HG03095 (cell line): ENCODE measurements at regions not wholly inside any gene's neighbourhood (a gene's known extent, or its start where the extent isn't known, plus 50 kb on each side); places are given as distances from the start of the nearest gene placed in this dataset.
"Not testable (repeated sequence)": the region's sequence is repeated elsewhere in the genome, so short reads cannot be mapped to it uniquely, and the experiment has no call there.

Experiments
- ATAC-seq: cut with Tn5 transposase; IDR thresholded peaks from one replicate; pipeline ENCODE4 v1.9.1; 2021; ENCODE audit warnings: moderate library complexity; ENCODE audit not compliant: unreplicated experiment

DNA sequence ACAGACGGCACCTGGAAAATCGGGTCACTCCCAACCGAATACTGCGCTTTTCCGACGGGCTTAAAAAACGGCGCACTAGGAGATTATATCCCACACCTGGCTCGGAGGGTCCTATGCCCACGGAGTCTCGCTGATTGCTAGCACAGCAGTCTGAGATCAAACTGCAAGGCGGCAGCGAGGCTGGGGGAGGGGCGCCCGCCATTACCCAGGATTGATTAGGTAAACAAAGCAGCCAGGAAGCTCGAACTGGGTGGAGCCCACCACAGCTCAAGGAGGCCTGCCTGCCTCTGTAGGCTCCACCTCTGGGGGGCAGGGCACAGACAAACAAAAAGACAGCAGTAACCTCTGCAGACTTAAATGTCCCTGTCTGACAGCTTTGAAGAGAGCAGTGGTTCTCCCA lies 64.5 kb downstream of the SLC30A10 start:
- ATAC-seq: not testable (repeated sequence)

DNA sequence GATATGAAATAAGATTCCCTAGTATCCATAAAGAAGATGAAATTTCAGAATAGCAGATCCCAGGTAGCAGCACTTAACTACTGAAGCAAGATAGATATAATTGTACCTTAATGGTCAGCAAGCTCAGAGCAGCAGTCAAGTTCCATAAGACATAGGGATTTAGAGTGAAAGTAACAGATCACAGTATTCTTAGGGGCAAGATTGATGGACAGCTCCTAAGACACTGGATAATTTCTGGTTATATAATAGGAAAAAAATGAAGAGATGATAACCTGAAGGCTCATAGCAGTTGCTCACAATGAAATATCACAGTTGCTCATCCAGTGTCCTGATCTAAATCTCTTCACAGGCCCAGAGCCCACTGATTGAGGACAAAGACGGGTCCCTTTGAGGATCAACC lies 66.0 kb downstream of the SLC30A10 start:
- no peak for ATAC-seq

DNA sequence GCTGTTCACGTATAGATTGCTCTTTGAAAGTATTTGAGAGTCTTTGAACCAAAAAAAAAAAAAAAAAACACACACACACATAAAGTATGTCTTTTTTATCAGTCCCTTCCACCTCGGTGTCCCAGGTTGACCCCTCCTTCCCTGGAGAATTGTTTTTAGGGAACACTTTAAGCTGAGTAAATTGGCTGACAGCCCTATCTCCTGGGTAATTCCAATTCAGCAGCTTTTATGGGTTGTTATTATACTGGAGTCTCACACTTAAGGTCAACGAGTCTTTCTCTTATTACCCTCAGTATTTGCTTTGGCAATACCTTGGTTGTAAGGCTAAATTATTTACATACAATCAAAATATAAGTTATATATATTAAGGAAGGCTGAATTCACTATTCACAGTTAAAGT lies 69.4 kb downstream of the SLC30A10 start:
- no peak for ATAC-seq

DNA sequence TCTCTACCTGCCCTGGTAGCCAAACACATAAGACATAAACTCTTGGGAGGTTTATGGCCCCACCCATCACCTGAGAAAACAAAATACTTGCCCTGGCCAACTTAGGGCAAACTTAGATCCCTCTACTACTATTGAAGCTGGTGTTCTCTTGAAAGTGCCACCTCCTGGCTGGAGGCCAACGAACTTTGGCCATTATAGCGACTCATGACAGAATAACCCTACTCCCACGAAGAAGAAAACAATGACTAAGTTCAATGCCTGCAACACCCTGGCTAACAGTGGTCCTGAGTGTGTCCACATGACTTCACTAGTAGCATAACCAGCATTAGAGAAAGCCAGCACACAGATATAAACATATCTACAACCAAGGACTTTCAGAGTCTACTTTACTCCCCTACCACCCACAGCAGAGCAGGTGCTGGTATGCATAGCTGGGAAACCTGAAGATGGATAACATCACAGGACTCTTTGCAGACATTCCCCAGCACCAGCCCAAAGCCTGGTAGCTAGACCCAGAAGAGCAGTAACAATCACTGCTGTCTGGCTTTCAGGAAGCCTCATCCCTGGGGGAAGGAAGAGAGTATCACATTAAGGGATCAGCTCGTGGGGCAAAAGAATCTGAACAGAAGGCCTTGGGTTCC lies 81.0 kb downstream of the SLC30A10 start:
- no peak for ATAC-seq

DNA sequence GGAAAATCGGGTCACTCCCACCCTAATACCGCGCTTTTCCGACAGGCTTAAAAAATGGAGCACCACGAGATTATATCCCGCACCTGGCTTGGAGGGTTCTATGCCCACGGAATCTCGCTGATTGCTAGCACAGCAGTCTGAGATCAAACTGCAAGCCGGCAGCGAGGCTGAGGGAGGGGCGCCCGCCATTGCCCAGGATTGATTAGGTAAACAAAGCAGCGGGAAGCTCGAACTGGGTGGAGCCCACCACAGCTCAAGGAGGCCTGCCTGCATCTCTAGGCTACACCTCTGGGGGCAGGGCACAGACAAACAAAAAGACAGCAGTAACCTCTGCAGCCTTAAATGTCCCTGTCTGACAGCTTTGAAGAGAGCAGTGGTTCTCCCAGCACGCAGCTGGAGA lies 88.8 kb downstream of the SLC30A10 start:
- ATAC-seq: not testable (repeated sequence)

DNA sequence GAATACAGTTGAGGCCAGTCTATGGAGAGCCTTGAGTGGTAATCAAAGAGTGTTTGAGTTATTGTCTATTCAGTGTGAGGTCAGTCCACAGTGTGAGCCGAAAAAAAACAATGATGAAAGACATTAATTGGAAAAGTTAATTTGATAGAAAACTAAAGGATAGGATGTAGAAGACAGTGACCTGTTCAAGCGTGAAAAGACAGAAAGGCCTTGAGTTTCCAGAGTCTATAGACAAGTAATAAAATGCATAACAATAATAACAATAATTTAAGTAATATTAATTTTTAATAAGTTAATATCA lies 90.4 kb downstream of the SLC30A10 start:
- no peak for ATAC-seq

DNA sequence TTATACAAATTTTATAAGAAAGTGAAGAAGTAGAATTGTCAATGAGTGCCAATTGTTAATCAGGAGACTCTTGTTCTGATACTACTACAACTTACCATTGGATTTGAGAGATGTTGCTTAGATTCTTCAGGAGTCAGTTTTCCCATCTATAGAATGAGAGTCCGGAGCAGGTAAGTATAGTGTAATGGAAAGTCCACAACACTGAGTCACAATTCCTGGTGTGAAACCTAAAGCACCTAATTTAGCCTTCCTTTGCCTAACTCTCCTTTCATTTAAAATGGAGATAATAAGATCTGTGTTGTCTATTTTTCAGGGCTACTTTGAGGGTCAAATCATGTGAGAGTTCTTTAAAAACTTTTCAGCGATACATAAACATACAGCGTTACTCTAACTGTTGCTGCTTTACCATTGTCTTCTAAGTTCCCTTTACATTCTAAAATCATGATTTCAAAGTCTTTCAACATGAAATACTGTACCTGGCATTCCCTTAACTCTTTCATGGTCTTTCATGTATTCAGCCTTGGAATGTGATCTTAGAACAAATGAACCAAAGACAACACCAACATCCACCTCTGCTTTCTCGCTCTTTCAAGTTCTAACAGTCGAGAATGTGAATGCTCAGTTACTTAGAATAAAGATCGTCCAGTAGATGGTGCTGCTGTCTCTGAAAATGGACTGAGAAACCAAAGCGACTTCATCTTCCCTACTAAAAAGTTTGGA lies 90.9 kb downstream of the SLC30A10 start:
- no peak for ATAC-seq

DNA sequence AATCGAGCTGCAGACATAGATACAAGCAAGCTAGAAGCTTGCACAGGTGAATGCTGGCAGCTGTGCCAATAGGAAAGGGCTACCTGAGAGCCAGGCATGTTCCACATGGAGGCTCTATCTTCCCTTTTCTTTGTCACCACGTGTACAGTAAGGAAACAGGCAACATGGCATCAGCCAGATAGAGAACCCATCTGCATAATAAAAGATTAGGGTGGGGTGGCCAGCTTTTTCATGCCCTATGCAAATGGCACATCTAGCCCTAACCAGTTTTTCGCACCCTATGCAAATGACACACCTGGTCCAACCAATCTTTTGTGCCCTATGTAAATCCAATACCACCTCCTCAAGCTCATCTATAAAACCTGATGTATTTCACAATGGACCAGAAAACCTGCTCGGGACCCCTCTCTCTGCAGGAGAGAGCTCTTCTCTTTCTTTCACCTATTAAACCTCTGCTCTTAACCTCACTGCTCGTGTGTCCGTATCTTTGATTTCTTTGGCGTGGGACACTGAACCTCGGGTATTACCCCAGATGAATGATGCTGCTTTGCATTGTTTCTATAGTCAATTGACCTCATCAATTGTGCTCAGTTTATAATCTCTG lies 93.9 kb downstream of the SLC30A10 start:
- no peak for ATAC-seq

DNA sequence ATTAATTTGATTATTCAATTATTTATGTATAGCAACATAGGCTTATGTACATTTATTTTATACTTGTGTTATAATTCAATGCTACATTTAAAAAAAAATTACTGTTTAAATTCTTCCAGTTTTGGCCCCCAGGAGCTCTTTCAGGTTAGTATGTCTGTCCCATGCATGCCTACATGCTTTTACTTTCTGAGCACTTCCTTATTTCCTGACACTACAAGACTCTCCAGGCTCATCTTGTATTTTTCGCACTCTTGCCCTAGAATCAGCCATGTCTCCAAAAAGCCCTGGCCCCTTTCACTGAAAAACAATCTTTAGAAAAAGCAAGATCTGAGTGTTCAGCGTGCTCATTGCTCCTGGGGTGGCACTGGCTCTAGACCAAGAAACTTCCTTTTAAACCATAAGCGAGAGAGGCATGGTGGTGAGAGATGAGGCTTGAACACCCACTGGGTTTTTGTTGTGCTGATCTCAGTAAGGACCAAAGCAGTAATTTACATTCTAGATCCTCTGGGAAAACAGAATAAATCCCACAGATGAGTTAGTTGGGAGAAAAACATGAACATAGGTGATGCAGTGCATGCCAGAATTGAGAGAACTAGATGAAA lies 95.0 kb downstream of the SLC30A10 start:
- no peak for ATAC-seq

DNA sequence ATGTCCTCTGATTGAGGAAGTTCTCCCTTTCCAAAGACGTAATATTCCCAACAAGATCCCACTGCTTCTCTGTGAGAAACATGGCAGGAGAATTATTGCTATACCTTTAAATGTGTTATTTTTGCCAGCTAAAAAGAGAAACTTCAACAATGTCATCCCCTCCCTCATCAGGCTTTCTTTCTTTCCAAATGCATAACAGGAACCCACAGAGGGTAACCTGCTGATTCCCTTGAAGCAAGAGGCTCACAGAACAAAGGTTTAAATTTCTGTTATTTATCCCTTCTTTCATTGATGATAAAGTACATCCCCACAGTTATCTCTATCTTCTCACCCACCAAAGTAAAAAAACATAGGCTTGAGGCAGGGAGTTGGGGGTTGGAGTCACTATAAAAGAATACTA lies 102.1 kb downstream of the SLC30A10 start:
- no peak for ATAC-seq

DNA sequence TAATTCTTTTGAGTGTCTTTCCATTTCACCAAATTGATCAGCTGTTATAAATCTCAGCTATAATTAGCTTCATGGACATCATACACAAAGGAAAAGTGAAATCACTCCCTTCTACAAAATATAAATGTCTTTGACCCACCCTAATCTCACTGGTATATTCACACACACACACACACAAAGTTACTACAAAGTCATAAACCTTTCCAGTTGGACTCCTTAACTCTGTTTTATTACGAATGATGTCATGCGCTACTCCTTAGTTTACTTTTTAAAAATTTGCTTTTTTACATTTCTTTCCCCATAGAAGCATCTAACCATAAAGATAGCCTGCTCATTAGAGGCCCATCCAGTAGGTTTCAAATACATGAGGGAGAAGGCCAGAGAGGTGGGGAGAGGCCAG lies 103.0 kb downstream of the SLC30A10 start:
- no peak for ATAC-seq

DNA sequence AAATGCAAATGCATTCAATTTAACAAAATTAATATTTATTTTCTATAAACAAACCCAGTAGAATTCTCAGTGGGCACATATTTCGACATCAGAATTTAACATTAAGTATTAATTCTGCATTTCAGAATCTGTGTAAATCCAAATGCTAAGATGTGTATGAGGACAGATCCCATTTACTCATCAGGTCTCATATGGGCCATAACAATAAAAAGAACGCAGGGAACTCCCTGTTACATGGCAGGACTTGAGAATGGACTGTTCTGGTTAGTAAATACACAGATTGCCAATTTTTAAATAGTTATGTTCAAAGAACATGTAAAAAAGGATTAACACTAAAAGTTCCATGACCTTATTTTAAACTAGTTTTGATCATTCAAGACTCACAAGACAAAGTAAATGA lies 104.0 kb downstream of the SLC30A10 start:
- no peak for ATAC-seq

DNA sequence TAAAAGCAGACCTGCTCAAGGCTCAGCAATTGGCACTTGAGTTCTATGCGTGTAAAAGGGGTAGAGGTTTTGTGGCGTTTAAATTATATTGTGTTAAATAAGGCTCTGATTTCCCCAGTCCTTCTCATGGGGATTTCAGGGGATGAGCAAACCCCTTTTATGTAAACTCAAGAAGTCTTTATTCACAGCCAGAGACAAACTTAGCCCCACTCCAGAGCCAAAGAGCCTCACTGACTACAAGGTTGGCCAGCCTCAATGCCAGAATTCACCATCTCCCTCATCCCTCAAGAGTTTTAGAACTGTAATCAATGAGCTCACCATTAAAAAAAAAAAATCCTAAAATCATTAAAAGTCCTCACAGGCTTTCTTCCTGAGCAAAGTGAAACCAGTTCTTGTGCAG lies 107.8 kb downstream of the SLC30A10 start:
- ATAC-seq: no peak

DNA sequence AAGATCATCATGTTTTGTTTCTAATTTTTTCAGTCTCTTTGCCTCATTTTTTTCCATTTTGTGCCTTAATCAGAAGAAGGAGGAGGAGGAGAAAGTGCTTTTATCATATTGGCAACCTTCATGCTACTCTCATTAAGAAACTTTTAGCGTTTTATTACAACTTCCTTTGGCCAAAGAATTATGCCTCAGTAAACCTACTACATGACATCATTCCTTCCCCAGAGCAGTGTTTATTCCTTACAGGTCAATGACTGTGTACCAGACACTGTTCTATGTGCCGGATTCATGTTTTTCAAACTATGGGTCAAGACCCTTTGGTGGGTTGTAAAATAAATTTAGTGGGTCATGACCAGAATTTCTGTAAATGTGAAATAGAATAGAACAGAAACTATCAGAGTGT lies 110.4 kb downstream of the SLC30A10 start:
- no peak for ATAC-seq

DNA sequence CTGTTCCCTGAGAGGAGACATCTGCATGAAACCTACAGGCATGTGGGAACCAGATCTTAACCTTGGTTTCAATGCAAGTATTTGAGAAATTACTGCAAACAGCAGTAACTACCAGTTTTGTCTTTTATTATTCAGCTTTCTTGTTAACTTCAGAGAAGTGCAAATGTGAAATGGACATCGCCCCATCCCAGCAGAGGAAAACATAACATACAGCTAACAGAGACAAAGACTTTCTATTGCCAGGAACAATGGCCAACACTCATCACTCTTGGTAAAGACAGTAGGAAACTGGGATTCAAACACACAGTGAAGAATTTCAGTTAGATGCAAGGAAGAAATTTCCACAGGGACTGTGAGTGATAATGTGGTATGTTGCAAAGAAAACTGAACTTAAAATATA lies 115.1 kb downstream of the SLC30A10 start:
- ATAC-seq: no peak

DNA sequence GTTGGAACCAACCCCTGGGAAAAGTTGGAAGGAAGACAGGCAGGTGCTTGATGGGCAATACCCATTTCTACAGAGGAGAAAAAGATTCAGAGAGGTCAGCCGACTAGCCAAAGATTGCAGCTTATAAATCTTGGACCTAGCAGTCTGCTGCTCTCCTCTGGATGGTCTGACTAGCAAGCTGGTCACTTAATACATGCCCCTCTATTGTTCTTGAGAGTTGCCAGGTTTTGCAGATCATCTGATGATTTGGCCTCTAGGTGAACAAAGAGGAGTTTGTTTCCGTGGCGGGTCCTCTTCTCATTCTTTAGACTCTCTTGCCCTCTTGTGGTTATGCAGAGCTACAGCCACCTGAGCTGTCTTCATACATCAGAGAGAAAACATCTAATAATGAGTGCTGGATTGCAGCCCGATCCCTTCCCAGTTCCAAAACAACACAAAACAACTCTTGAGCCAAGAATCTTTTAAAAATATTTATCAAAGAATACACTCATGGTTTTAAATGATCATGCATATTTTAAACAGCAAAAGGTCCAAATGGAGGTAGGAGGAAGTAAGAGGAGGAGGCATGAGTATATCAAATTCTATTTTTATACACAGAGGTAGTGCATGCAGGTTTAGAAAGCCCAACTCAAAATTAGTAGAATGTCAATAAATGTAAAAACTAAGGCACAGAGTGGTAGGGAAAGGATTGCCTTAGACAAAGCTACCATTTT lies 115.7 kb downstream of the SLC30A10 start:
- ATAC-seq: peak; percentile 92

DNA sequence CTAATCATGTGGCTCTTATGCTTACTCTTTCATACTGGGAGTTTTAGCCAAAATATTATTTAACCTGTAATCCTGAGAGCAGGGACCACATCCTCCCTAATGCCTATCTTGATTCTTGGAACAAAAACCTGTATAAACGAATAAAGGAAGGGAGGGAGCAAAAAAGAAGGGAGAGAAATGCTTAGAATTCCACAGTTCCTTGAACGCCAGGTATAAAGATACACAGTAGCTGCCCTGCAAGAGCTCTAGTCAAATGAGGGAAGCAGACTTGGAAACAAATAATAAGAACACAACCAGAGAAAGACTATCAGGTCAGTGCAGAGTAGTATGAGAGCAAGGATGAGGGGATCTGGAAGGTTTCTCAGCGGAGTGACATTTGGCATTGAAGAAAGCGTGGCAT lies 116.3 kb downstream of the SLC30A10 start:
- no peak for ATAC-seq

DNA sequence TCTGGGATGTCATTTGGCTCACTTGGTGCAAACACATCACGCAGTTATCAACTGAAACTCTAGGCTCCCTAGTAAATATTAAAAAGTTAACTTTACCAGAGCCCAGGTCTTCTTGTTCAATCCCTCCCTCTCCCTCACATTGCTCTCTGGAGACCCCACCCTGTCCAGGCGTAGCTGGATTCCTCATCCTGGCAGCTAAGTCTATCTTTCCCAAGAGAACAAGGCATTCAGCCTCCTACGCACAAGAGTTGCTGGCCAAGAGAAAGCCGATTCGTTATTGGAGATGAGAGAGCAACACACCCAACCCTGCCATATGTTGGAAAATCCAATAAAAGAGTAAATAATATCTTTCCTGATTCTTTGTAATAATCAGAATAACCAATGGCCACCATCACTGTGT lies 117.9 kb downstream of the SLC30A10 start:
- no peak for ATAC-seq

DNA sequence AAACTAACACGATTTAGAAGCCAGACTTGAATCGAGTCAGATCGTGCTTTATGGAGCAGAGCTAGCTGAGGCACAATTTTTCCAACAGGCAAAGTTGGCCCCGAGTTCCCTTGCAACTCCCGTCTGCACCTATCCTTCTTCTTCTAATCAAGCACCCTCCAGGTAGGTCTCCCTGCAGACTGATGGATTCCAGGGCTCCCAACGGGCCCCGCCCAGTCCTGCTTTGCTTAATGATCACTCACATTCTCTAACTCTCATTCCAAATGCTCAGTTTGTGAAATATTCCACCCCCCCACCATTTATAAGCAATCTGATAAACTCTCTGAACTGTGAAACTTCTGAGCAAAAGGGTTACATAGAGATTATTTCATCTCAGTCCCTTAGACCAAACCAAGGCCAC lies 119.6 kb downstream of the SLC30A10 start:
- no peak for ATAC-seq

DNA sequence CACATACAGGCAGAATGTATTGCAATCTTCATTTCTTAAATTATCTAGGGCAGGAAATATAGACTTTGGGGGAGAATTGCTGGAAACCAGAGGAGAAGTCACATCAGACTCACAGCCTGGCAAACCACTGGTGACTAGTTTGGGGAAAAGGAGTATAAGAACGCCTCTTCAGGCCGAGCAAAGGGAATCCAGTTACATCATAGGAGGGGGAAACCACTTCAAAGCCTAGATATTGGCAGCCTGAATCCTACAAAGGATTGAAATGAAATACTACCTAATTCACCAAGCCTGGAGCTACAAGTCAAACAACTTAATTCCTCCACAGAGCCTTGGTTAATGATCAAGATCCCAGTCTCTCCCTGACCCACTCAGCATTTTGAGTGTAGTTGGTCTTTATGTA lies 121.7 kb downstream of the SLC30A10 start:
- no peak for ATAC-seq

DNA sequence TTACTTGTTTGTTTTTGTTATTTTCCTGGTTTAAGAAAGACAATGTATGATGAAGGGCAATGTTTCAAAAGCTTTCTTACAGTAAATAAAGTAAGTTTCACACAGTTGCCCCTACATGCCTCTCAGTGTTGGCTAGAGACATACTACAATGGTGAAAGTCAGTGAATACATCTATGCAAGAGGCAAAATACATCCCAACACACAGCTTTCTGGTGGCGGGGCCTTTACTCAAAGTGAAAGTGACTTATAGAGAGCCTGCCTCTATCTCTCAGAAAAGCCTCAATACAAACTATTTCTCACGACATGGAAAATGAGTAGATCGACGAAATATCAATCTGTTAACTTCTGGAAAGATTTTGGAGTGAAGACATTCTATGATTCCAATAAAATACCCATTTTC lies 122.3 kb downstream of the SLC30A10 start:
- no peak for ATAC-seq

DNA sequence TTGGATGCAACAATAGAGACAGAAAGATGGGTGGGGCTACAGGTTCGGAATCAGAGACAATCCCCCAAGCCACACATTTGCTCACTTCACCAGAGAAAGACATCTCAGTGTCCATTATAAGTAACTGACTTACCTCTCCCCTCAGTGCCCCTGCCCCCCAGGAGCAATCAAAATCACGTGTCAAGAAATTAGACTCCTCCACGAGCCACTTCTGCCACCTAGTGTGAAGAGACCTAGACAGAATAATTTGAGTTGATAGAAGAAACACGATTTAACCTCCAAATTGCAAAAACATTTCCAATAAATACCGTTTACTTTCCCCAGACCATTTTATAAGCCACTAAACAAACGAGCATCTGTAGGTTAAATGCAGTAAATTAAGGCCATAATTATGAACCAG lies 123.2 kb downstream of the SLC30A10 start:
- no peak for ATAC-seq
